Hypothalamus (tissue), 51 donors: ENCODE measurements at regions not wholly inside any gene's neighbourhood (a gene's known extent, or its start where the extent isn't known, plus 50 kb on each side); places are given as distances from the start of the nearest gene placed in this dataset.
A peak's percentile ranks its signal among the peaks of the same experiment; 100 is the strongest.

Source experiments
- DNase-seq, 51 donors: peaks; one replicate each; lab custom pipeline; 2025; lab: John Stamatoyannopoulos, UW

GRCh38 chrX:22325096-22325495 lies 52.4 kb downstream of the CBLL2 start:
- DNase-seq: no peak

- no peak for DNase-seq
These were observed 57.1 kb downstream of the CBLL2 start for GRCh38 chrX:22329783-22330182.

GRCh38 chrX:22338740-22339139 lies 66.0 kb downstream of the CBLL2 start:
- no peak for DNase-seq

- no peak for DNase-seq
These were observed 66.7 kb downstream of the CBLL2 start for GRCh38 chrX:22339459-22339858.

GRCh38 chrX:22340022-22340616 lies 67.4 kb downstream of the CBLL2 start:
- no peak for DNase-seq

- DNase-seq: no peak
These were observed 70.5 kb downstream of the CBLL2 start for GRCh38 chrX:22343192-22343591.

- no peak for DNase-seq
These were observed 73.2 kb downstream of the CBLL2 start for GRCh38 chrX:22345884-22346283.

GRCh38 chrX:22347491-22347890 lies 74.8 kb downstream of the CBLL2 start:
- DNase-seq: no peak

- DNase-seq: no peak
These were observed 76.4 kb downstream of the CBLL2 start for GRCh38 chrX:22349116-22349515.

GRCh38 chrX:22351076-22351475 lies 78.4 kb downstream of the CBLL2 start:
- no peak for DNase-seq

- no peak for DNase-seq
These were observed 79.3 kb downstream of the CBLL2 start for GRCh38 chrX:22351966-22352365.

- DNase-seq: no peak
These were observed 84.9 kb downstream of the CBLL2 start for GRCh38 chrX:22357621-22358020.

GRCh38 chrX:22360129-22360528 lies 87.4 kb downstream of the CBLL2 start:
- DNase-seq: no peak

GRCh38 chrX:22365460-22365859 lies 92.7 kb downstream of the CBLL2 start:
- peak in 1 of 51 donors; percentile 0 for DNase-seq

- no peak for DNase-seq
These were observed 93.5 kb downstream of the CBLL2 start for GRCh38 chrX:22366166-22366702.

GRCh38 chrX:22366906-22367305 lies 94.2 kb downstream of the CBLL2 start:
- DNase-seq: no peak

GRCh38 chrX:22373094-22373493 lies 100.4 kb downstream of the CBLL2 start:
- peak in 1 of 51 donors; percentile 0 for DNase-seq

GRCh38 chrX:22373766-22374165 lies 101.1 kb downstream of the CBLL2 start:
- no peak for DNase-seq

- DNase-seq: no peak
These were observed 103.7 kb downstream of the CBLL2 start for GRCh38 chrX:22376369-22376768.

GRCh38 chrX:22378296-22378695 lies 105.6 kb downstream of the CBLL2 start:
- no peak for DNase-seq

GRCh38 chrX:22383988-22384387 lies 111.3 kb downstream of the CBLL2 start:
- DNase-seq: no peak

GRCh38 chrX:22389556-22390179 lies 117.0 kb downstream of the CBLL2 start:
- no peak for DNase-seq
